Suprapubic skin (tissue), 3 donors: ENCODE measurements at regions not wholly inside any gene's neighbourhood (a gene's known extent, or its start where the extent isn't known, plus 50 kb on each side); places are given as distances from the start of the nearest gene placed in this dataset.

ENCODE experiments used
- EP300 ChIP-seq: sonication (generic); formaldehyde crosslinking; IDR thresholded peaks from one replicate; pipeline ENCODE4 v1.6.1; 2017; ENCODE audit warnings: antibody characterized with exemption
- POLR2A ChIP-seq, 2 donors: fragments of 450-650 bp; IDR thresholded peaks; one replicate each; pipeline ENCODE4 v1.6.1; 2017; ENCODE audit warnings: antibody characterized with exemption in 2 of 2, mild to moderate bottlenecking in 2 of 2, moderate library complexity in 2 of 2
- TF ChIP-seq, protein P1 (sequence below), 2 donors: fragments of 200-600 bp in 1 of 2; fragments of 450-650 bp in 1 of 2; sonication (generic) in 1 of 2; IDR thresholded peaks; one replicate each; pipeline ENCODE4 v1.5.1; 2016 to 2019; ENCODE audit warnings: antibody characterized with exemption in 2 of 2, mild to moderate bottlenecking in 1 of 2, moderate library complexity in 1 of 2

DNA sequence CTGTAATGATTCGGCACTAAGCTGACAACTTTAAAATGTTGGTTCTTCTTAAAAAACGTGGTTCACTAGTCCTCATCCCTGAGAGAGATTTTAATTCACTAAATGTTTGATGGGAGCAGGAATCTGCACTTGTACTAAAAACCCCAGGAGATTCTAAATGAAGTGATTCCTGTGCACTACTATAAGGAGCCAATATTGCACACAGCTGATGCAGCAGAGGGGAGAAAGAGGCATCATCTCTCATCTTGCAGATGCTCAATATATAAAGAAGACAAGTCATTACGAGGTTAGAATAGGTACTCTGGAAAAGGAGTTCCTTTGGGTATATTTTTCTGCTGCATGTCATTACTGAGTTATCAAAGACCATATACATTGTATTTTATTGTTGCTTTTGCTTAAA lies 207.6 kb upstream of the RASGEF1B start:
- TF ChIP-seq POLR2A (IDR thresholded peaks at IDR 0.05), result no peak
- no peak for TF ChIP-seq EP300
- TF ChIP-seq, protein P1, sequence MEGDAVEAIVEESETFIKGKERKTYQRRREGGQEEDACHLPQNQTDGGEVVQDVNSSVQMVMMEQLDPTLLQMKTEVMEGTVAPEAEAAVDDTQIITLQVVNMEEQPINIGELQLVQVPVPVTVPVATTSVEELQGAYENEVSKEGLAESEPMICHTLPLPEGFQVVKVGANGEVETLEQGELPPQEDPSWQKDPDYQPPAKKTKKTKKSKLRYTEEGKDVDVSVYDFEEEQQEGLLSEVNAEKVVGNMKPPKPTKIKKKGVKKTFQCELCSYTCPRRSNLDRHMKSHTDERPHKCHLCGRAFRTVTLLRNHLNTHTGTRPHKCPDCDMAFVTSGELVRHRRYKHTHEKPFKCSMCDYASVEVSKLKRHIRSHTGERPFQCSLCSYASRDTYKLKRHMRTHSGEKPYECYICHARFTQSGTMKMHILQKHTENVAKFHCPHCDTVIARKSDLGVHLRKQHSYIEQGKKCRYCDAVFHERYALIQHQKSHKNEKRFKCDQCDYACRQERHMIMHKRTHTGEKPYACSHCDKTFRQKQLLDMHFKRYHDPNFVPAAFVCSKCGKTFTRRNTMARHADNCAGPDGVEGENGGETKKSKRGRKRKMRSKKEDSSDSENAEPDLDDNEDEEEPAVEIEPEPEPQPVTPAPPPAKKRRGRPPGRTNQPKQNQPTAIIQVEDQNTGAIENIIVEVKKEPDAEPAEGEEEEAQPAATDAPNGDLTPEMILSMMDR (IDR thresholded peaks at IDR 0.05), result no peak
